Naive thymus-derived CD4-positive, alpha-beta T cell (primary cell): ENCODE measurements at regions not wholly inside any gene's neighbourhood (a gene's known extent, or its start where the extent isn't known, plus 50 kb on each side); places are given as distances from the start of the nearest gene placed in this dataset.

Experiments used
- ATAC-seq: fragments of 150-1000 bp; cut with Tn5 transposase; 2 replicates; pipeline ENCODE4 v1.10.0; 2021; ENCODE audit warnings: mild to moderate bottlenecking, moderate library complexity
- CTCF ChIA-PET: fragments of 350-600 bp; sonication (Branson Sonifier 250); formaldehyde crosslinking; loops from one replicate; lab custom pipeline; 2021; ENCODE audit warnings: antibody characterized with exemption; lab: Charles Lee
- POLR2A ChIA-PET: fragments of 350-600 bp; sonication (Branson Sonifier 250); formaldehyde crosslinking; loops from one replicate; lab custom pipeline; 2021; ENCODE audit warnings: antibody characterized with exemption, inconsistent platforms; lab: Charles Lee
- DNase-seq, 9 donors: peaks; one replicate each; pipeline versions ENCODE4 v3.0.0 to v3.0.0-alpha.2; 2020 to 2022; ENCODE audit warnings: mixed read lengths in 1 of 9
- H3K27ac ChIP-seq: one replicate; pipeline ENCODE4 v1.7.0; 2013; ENCODE audit warnings: mild to moderate bottlenecking, low read depth, low read length, moderate library complexity
- H3K27me3 ChIP-seq, 2 donors: one replicate each; pipeline ENCODE4 v1.7.0; 2013; ENCODE audit warnings: low read length in 2 of 2, mild to moderate bottlenecking in 2 of 2, moderate library complexity in 2 of 2; ENCODE audit not compliant: control insufficient read depth in 2 of 2, insufficient read depth in 2 of 2
- H3K36me3 ChIP-seq, 3 experiments: 1 replicate in 2 of 3; 2 replicates in 1 of 3; pipeline ENCODE4 v1.7.0; 2013; ENCODE audit warnings: low read length in 3 of 3, mild to moderate bottlenecking in 3 of 3, moderate library complexity in 1 of 3; ENCODE audit not compliant: insufficient read depth in 3 of 3, control insufficient read depth in 2 of 3
- H3K4me1 ChIP-seq, 2 donors: one replicate each; pipeline ENCODE4 v1.7.0; 2013; ENCODE audit warnings: low read length in 2 of 2, mild to moderate bottlenecking in 2 of 2, moderate library complexity in 1 of 2; ENCODE audit not compliant: control insufficient read depth in 2 of 2, insufficient read depth in 2 of 2
- H3K4me3 ChIP-seq: 2 replicates; pipeline ENCODE4 v1.7.0; 2013; ENCODE audit warnings: mild to moderate bottlenecking, low read length
- H3K9me3 ChIP-seq, 3 experiments: 1 replicate in 2 of 3; 2 replicates in 1 of 3; pipeline ENCODE4 v1.7.0; 2013; ENCODE audit warnings: low read length in 3 of 3; ENCODE audit not compliant: control insufficient read depth in 2 of 3
- H3K27ac Mint-ChIP-seq, 9 donors: one replicate each; pipeline ENCODE4 v1.8.0; 2020 to 2022; ENCODE audit warnings: mixed read lengths in 9 of 9, mild to moderate bottlenecking in 8 of 9, moderate library complexity in 5 of 9, inconsistent platforms in 2 of 9
- H3K27me3 Mint-ChIP-seq, 5 donors: one replicate each; pipeline ENCODE4 v1.8.0; 2021 to 2022; ENCODE audit warnings: mixed read lengths in 5 of 5, mild to moderate bottlenecking in 1 of 5
- H3K36me3 Mint-ChIP-seq, 5 donors: one replicate each; pipeline ENCODE4 v1.8.0; 2020 to 2022; ENCODE audit warnings: mixed read lengths in 5 of 5, mild to moderate bottlenecking in 3 of 5, inconsistent platforms in 1 of 5
- H3K4me1 Mint-ChIP-seq, 7 donors: one replicate each; pipeline ENCODE4 v1.8.0; 2020 to 2022; ENCODE audit warnings: mixed read lengths in 7 of 7, mild to moderate bottlenecking in 3 of 7, inconsistent platforms in 1 of 7
- H3K4me3 Mint-ChIP-seq, 10 donors: one replicate each; pipeline ENCODE4 v1.8.0; 2020 to 2022; ENCODE audit warnings: mild to moderate bottlenecking in 10 of 10, mixed read lengths in 10 of 10, moderate library complexity in 6 of 10, inconsistent platforms in 2 of 10
- H3K9me3 Mint-ChIP-seq, 11 donors: one replicate each; pipeline ENCODE4 v1.8.0; 2020 to 2022; ENCODE audit warnings: mixed read lengths in 11 of 11, mild to moderate bottlenecking in 4 of 11, inconsistent platforms in 1 of 11, moderate library complexity in 1 of 11
- intact Hi-C, 2 donors: fragments of 100-400 bp; cut with micrococcal nuclease; formaldehyde crosslinking; loops; one replicate each; pipeline ENCODE4 v1.15.1; 2023

GRCh38 chr1:217106231-217106901, 383.1 kb upstream of the ESRRG start:
- no peaks in the 10 kb centered on the region for H3K36me3 Mint-ChIP-seq
- H3K27ac Mint-ChIP-seq: no peak overlapping the region
- ChIA-PET POLR2A (no interaction called here), CTCF (interaction anchor here (0.6 kb wide), 1 partner anchor 866 kb away, joined by 3 read pairs; no protein-coding TSS in a partner anchor)
- H3K9me3 ChIP-seq: no peaks in the 10 kb centered on the region
- no peaks in the 10 kb centered on the region for H3K4me1 ChIP-seq
- H3K4me3 ChIP-seq: no peak overlapping the region
- no peak overlapping the region for H3K4me3 Mint-ChIP-seq
- no peaks in the 10 kb centered on the region for H3K4me1 Mint-ChIP-seq
- DNase-seq (no peak), ATAC-seq (no peak)
- H3K27ac ChIP-seq: no peak overlapping the region
- intact Hi-C loops: no loop called here
- no peaks in the 10 kb centered on the region for H3K27me3 Mint-ChIP-seq
- no peaks in the 10 kb centered on the region for H3K27me3 ChIP-seq
- no peaks in the 10 kb centered on the region for H3K36me3 ChIP-seq
- peaks cover 0 to 17% (median 0%) of the 10 kb centered on the region in 11 donors for H3K9me3 Mint-ChIP-seq

- peaks cover 0 to 17% (median 6%) of the 10 kb centered on the region in 11 donors for H3K9me3 Mint-ChIP-seq
- ChIA-PET CTCF (no interaction called here), POLR2A (no interaction called here)
- no peak overlapping the region for H3K4me3 ChIP-seq
- no peaks in the 10 kb centered on the region for H3K36me3 Mint-ChIP-seq
- H3K4me1 Mint-ChIP-seq: no peaks in the 10 kb centered on the region
- no peaks in the 10 kb centered on the region for H3K4me1 ChIP-seq
- no peaks in the 10 kb centered on the region for H3K9me3 ChIP-seq
- no peaks in the 10 kb centered on the region for H3K27me3 ChIP-seq
- no peak overlapping the region for H3K27ac ChIP-seq
- no peak overlapping the region for H3K4me3 Mint-ChIP-seq
- ATAC-seq: no peak
- H3K36me3 ChIP-seq: no peaks in the 10 kb centered on the region
- no peak overlapping the region for H3K27ac Mint-ChIP-seq
- intact Hi-C loops: no loop called here
- H3K27me3 Mint-ChIP-seq: peaks cover 0 to 6% (median 0%) of the 10 kb centered on the region in 5 donors
- no peak for DNase-seq
Measured at GRCh38 chr1:217105437-217105836, 382.2 kb upstream of the ESRRG start.

- Mint-ChIP-seq H3K4me3 (no peak overlapping the region), H3K9me3 (peaks cover 0 to 14% (median 3%) of the 10 kb centered on the region in 11 donors), H3K27ac (no peak overlapping the region), H3K36me3 (no peaks in the 10 kb centered on the region), H3K4me1 (no peaks in the 10 kb centered on the region), H3K27me3 (peaks cover 0 to 11% (median 9%) of the 10 kb centered on the region in 5 donors)
- Histone ChIP-seq H3K9me3 (no peaks in the 10 kb centered on the region), H3K27me3 (no peaks in the 10 kb centered on the region), H3K4me3 (no peak overlapping the region), H3K4me1 (no peaks in the 10 kb centered on the region), H3K27ac (no peak overlapping the region), H3K36me3 (no peaks in the 10 kb centered on the region)
- no peak for ATAC-seq
- ChIA-PET CTCF (no interaction called here), POLR2A (no interaction called here)
- DNase-seq: no peak
- intact Hi-C loops: no loop called here
Measured at GRCh38 chr1:217097819-217098218, 374.6 kb upstream of the ESRRG start.

- ChIA-PET CTCF (no interaction called here), POLR2A (no interaction called here)
- Mint-ChIP-seq H3K36me3 (peaks cover 0 to 8% (median 0%) of the 10 kb centered on the region in 5 donors), H3K27ac (no peak overlapping the region), H3K4me1 (no peaks in the 10 kb centered on the region), H3K27me3 (peaks cover 6 to 27% (median 24%) of the 10 kb centered on the region in 5 donors), H3K4me3 (no peak overlapping the region), H3K9me3 (peaks cover 0 to 16% (median 7%) of the 10 kb centered on the region in 11 donors)
- no peaks in the 10 kb centered on the region for H3K9me3 ChIP-seq
- ATAC-seq (no peak), DNase-seq (no peak)
- no peaks in the 10 kb centered on the region for H3K4me1 ChIP-seq
- no peak overlapping the region for H3K27ac ChIP-seq
- intact Hi-C loops: no loop called here
- H3K27me3 ChIP-seq: no peaks in the 10 kb centered on the region
- H3K4me3 ChIP-seq: no peak overlapping the region
- no peaks in the 10 kb centered on the region for H3K36me3 ChIP-seq
Measured at GRCh38 chr1:217096200-217096599, 373.0 kb upstream of the ESRRG start.

GRCh38 chr1:217095050-217095622, 371.9 kb upstream of the ESRRG start:
- Mint-ChIP-seq H3K4me1 (peaks cover 0 to 4% (median under 1%) of the 10 kb centered on the region in 7 donors), H3K36me3 (peaks cover 0 to 8% (median 0%) of the 10 kb centered on the region in 5 donors), H3K27ac (no peak overlapping the region), H3K27me3 (peaks cover 14 to 36% (median 30%) of the 10 kb centered on the region in 5 donors), H3K9me3 (peaks cover 0 to 17% (median 3%) of the 10 kb centered on the region in 11 donors), H3K4me3 (no peak overlapping the region)
- ChIA-PET POLR2A (no interaction called here), CTCF (no interaction called here)
- ATAC-seq (no peak), DNase-seq (no peak)
- Histone ChIP-seq H3K36me3 (no peaks in the 10 kb centered on the region), H3K9me3 (no peaks in the 10 kb centered on the region), H3K4me3 (no peak overlapping the region), H3K27me3 (no peaks in the 10 kb centered on the region), H3K4me1 (no peaks in the 10 kb centered on the region), H3K27ac (no peak overlapping the region)
- intact Hi-C loops: no loop called here

- POLR2A ChIA-PET: no interaction called here
- Mint-ChIP-seq H3K9me3 (peaks cover 0 to 22% (median 3%) of the 10 kb centered on the region in 11 donors), H3K4me3 (no peak overlapping the region), H3K27ac (no peak overlapping the region), H3K27me3 (peaks cover 34 to 57% (median 44%) of the 10 kb centered on the region in 5 donors), H3K36me3 (peaks cover 0 to 8% (median 0%) of the 10 kb centered on the region in 5 donors), H3K4me1 (peaks cover 0 to 7% (median 4%) of the 10 kb centered on the region in 7 donors)
- no peak overlapping the region for H3K27ac ChIP-seq
- ATAC-seq (no peak), DNase-seq (no peak)
- intact Hi-C loops: no loop called here
- H3K36me3 ChIP-seq: no peaks in the 10 kb centered on the region
- no peaks in the 10 kb centered on the region for H3K4me1 ChIP-seq
- no peak overlapping the region for H3K4me3 ChIP-seq
- CTCF ChIA-PET: no interaction called here
- no peaks in the 10 kb centered on the region for H3K27me3 ChIP-seq
- H3K9me3 ChIP-seq: no peaks in the 10 kb centered on the region
Measured at GRCh38 chr1:217091561-217091960, 368.3 kb upstream of the ESRRG start.
